Renal cortical epithelial cell (primary cell): ENCODE measurements at regions not wholly inside any gene's neighbourhood (a gene's known extent, or its start where the extent isn't known, plus 50 kb on each side); places are given as distances from the start of the nearest gene placed in this dataset.
"Not testable (repeated sequence)": the region's sequence is repeated elsewhere in the genome, so short reads cannot be mapped to it uniquely, and the experiment has no call there.

Source experiments
- DNase-seq: peaks from one replicate; pipeline ENCODE4 v3.0.0-alpha.2; 2011; ENCODE audit warnings: low read depth

GRCh38 chr11:135011313-135011712, 599.3 kb upstream of the B3GAT1 start:
- DNase-seq = not testable (repeated sequence)

DNA sequence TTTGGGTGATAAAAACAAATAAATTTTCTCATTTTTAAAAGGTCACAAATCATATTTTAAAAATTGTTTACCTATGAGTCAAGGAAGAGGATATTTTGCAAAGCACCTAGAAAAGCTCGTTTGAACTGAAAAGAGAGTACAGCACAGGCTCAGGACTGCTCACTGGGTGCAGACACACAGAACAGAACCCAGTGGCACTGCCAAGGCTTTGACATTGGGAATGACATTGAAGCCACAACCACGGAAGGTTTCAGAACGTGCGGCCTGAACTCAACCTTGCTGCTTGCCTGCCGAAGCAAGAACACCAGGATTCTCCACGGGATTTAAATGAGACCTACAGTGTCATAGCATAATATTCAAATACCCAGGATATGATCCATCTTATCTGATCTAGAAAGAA, 597.1 kb upstream of the B3GAT1 start:
- no peak for DNase-seq

GRCh38 chr11:135008412-135008811, 596.4 kb upstream of the B3GAT1 start:
- no peak for DNase-seq

DNA sequence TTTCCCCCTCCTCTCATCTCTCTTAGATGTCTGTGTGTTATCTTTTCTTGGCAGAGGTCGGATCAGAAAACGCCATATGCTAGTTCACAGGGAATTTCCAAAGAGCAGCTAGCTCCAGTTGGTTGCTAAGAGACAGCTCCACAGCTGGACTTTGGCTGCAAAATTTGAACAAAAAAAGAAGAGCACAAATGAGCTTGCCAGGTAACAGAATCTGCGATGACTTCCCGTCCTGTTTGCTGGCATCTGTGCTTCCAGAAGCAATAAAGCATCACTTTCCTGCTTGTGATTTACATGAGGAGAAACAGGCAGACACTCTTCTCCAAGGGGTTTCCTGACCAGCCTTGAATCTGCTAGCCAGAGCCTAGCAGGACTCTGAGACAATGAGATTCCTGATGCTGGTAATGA, 596.0 kb upstream of the B3GAT1 start:
- DNase-seq = no peak

DNA sequence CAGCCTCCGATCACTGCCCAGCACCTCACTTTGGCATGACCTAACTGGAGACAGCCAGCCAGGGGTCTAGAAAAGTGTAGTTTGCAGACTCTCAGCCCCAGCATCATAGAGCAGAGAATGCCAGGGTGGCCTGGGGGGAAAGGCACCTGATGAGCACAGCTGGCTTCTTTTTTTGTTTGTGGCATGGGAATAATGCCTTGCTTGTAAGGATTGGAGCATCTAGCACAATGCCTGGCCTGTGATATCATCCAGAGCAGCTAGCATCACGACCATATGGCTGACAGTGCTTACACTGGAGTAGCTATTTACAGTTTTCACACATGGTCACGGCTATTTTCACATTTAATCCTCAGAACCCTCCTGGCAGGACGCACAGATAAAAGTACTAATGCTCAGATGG, 594.8 kb upstream of the B3GAT1 start:
- DNase-seq = no peak

DNA sequence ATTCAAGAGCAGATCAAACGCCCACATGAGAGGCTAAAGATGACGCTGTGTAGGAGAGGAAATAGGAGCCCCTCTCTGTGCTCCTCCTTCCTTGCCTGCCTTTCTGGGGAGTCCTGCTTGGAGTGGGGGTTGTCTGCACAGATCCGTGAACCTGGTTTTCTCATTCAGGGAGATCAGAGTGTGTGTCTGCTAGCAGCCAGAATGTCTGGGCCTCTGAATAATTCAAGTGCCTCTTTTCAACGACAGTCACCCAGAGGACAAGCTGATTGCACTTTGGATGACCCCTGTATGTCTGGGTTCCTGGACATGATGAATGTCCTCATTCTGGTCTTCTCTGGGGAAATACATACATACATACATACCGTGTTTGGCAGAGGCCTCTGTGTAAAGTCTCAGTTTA, 592.5 kb upstream of the B3GAT1 start:
- no peak for DNase-seq

- DNase-seq = no peak
These were observed 590.2 kb upstream of the B3GAT1 start for GRCh38 chr11:135002236-135002635.

DNA sequence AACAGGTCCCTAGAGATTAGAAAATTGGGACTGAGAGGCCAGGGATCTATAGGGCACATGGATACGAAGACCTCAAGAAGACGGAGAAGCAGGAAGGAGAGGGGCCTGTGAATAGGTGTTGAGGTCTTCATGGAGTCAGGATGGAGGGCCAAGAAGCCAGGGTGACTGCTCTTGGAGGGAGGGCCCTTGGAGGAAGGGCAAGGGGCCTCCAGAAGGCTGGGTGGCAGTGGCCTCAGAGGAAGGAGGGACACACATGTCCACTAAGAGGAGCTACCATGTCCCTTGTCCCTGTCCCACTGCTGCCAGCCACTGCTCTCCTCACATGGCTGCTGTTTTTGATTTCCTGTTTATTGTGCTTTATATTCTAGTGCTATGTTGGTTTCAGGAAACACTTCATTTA, 589.5 kb upstream of the B3GAT1 start:
- no peak for DNase-seq

DNA sequence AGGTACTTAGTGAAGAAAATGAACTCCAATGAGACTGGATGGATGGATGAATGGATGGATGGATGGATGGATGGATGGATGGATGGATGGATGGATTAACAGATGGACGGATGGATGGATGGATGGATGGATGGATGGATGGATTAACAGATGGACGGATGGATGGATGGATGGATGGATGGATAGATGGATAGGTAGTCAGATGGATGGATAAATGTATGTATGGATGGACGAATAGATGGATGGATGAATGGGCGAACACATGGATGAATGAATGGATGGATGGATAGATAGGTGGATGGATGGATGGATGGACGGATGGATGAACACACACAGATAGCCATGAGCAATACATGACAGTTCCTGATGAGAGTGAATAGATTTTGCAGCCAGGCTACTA, 589.0 kb upstream of the B3GAT1 start:
- not testable (repeated sequence) for DNase-seq

GRCh38 chr11:134999590-134999989, 587.5 kb upstream of the B3GAT1 start:
- no peak for DNase-seq

GRCh38 chr11:134997652-134998320, 585.7 kb upstream of the B3GAT1 start:
- DNase-seq = no peak

DNA sequence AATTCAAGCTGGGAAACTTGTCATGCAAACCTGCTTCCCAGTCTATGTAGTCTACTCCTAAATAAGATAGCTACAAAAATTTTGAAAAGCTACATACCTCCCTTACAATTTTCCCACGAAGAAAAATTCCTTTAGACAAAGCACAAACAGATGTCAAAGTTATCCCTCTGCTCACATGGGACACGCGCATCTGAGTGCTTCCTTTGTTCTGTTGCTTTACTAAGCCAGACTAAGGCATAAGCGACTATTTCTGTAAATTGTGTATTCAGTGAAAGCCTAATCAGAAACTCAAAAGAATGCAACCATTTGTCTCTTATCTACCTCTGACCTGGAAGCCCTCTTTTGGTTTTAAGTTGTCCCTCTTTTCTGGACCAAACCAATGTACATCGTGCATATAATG, 583.7 kb upstream of the B3GAT1 start:
- DNase-seq = no peak

DNA sequence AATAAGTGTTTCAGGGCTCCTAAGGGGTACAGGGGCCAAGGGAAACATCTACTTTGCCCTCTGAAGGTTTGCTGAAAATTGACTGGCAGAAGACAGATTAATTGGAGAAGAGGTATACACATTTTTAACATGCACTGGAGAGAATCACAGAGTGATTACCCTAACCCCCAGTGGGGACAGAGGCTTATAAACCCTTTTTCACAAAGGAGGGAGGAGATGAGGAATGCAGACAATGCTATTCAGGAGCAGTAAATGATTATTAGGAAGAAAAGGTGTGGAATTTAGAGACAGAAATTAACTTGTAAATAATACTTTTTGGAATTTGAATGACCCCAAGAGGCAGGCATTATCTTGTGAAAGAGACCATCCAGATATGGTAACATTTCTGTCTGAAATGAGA, 582.4 kb upstream of the B3GAT1 start:
- DNase-seq = no peak

GRCh38 chr11:134993691-134994243, 581.7 kb upstream of the B3GAT1 start:
- no peak for DNase-seq

- no peak for DNase-seq
These were observed 580.9 kb upstream of the B3GAT1 start for GRCh38 chr11:134992981-134993380.

DNA sequence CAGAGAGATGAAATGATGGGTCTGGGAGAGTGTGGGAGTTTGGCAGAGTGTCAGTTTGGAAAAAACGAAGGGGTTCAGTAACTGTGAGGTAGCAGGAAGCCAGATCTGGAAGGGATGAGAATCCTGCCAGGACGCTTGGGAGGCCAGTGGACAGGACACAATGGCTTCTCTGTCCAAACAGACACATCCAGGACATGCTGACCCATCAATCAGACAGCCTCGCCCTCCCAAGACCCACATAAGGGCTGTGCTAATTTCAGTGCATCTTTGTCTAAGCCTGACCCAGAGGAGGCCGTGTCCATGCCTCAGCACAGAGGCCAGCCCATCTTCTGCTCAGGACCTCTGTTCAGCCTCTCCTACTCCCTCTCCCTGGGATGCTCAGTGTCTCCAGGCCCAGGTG, 576.5 kb upstream of the B3GAT1 start:
- DNase-seq = no peak

DNA sequence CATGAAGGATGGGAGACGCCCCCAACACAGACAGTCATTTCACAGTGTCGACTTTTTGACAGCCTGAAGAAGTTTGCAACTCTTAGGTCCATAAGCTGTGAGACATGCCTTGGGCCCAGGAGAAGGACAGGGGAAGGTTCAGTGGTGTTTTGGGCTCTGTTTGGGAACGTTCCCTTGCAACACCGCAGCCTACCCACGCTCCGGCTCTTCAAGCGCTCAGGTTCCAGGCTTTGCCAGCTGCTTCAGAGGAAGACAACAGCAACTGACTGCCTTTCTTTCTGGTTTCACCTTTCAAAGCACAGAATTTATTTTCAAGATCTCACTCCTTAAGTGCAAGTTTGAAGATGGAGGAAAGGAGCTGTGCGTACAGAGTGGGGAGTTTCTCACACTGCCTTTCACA, 575.8 kb upstream of the B3GAT1 start:
- no peak for DNase-seq

GRCh38 chr11:134987223-134987768, 575.3 kb upstream of the B3GAT1 start:
- no peak for DNase-seq

GRCh38 chr11:134984421-134984820, 572.4 kb upstream of the B3GAT1 start:
- no peak for DNase-seq

DNA sequence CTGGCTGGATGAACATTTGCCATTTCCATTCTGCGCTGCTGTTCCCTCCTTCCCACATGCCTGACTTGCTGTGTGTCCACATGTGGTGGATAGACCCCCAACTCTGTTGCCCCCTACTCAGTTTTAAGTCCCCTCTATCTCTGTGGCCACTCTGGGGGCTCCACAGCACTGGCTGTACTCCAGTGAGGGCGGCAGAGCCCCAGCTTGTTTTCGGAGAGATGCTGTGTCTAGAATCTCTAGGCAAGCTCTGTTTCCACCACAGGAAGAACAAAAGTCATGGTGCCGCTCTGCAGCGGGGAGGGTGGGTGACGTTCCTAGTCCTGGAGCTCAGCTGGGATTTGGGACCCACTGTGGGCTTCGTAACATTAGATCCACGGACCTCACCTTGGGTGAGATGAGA, 570.4 kb upstream of the B3GAT1 start:
- DNase-seq = not testable (repeated sequence)

DNA sequence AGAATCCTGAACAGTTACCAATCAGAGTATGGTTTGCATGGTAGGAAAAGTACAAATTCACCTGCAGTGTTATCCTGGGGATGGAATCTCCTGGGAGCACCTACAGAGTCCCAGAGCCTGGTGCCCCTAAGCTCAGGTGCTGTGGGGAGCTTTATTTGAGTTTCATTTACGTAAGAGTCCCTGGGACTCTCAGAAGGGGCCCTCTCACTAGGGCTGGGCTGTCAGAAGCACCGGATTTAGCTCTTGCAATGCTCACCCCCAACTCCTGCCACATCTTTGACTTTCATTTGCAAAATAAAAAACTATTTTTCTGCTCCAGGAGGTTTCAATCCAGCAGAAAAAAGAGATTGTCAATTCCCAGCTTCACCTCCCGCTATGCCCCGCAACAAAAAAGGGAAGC, 569.8 kb upstream of the B3GAT1 start:
- DNase-seq = no peak

DNA sequence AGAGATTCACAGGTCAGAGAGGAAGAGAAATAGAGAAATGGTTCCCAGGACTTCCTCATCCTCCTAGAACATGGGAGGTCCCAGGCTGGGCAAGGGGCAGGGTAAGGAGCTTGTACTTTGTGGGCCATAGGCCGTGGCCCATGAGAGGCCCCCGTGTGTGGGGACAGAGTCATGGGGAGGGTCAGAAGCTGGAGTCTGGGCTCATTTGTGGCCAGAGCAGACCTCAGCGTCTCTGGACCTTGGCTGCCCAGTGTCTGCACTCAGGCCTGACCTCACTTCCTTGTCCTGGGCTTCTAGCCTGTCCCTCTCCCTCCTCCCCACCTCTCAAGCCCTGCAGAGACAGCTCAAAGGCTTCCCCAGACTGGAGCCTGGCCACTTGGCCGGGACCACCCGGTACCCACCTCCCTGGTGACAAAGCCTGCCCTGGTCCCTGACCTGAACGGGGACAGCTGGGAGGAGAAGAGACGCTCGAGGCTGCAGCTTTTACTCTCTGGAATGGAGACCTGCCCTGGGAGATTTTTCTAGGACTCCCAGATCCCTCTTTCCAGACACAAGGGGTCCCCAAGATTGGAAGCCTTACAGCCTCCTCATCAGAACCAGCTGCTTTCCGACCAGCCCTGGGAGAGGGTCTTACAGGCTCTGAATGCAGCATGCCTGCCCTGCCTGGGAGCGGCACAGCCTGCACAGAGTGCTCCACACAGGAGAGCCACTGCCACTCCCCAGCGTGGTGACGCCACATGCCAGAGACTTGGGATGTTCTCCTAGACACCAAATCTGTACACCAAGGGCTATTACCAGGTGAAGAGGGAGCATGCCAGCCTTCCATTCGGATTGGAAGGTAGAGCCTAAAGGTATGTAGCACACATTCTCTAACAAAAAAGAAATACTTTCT, 569.0 kb upstream of the B3GAT1 start:
- DNase-seq = no peak

- DNase-seq = not testable (repeated sequence)
These were observed 567.0 kb upstream of the B3GAT1 start for GRCh38 chr11:134979089-134979457.
